GM19463 (cell line): ENCODE measurements at regions not wholly inside any gene's neighbourhood (a gene's known extent, or its start where the extent isn't known, plus 50 kb on each side); places are given as distances from the start of the nearest gene placed in this dataset.
A peak's percentile ranks its signal among the peaks of the same experiment; 100 is the strongest.

ENCODE experiments used
- ATAC-seq: cut with Tn5 transposase; IDR thresholded peaks from one replicate; pipeline ENCODE4 v1.9.1; 2021; ENCODE audit warnings: mild to moderate bottlenecking, moderate library complexity; ENCODE audit not compliant: unreplicated experiment

DNA sequence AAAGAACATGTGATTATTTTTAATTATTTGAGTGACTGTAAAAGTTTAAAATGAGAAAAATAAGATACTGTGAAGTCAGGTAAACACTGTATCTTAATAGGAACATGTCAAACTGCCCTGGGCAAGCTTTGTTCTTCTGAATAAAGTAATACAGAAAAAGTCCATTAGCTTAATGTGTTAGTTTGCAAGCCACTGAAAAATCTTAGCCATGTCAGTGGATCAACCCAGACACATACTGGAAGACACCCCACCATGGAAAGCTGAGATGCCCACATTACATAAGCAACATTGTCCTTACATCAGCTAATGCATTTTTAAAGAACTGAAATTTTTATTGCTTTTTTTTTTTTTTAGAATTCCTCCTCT lies 155.2 kb downstream of the BBOX1 start:
- ATAC-seq: no peak

DNA sequence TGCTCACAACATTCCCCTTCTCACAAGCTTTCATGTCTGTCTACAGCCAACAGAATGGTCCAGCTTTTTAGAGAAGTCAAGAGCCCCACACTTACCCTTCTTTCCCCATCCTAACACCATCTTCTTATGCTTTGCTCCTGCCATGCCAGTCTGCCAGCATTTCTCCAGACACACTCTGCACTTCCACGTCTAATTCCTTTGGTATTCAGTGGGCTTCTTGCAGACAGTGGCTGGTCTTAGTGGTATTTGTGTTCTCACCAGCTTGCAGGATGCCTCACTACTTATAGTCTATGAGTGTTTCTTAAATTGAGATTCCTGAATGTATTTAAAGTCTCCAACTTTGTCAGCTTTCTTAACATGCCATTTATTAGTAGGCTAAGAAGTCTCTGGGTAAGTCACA lies 154.4 kb downstream of the BBOX1 start:
- ATAC-seq: no peak

DNA sequence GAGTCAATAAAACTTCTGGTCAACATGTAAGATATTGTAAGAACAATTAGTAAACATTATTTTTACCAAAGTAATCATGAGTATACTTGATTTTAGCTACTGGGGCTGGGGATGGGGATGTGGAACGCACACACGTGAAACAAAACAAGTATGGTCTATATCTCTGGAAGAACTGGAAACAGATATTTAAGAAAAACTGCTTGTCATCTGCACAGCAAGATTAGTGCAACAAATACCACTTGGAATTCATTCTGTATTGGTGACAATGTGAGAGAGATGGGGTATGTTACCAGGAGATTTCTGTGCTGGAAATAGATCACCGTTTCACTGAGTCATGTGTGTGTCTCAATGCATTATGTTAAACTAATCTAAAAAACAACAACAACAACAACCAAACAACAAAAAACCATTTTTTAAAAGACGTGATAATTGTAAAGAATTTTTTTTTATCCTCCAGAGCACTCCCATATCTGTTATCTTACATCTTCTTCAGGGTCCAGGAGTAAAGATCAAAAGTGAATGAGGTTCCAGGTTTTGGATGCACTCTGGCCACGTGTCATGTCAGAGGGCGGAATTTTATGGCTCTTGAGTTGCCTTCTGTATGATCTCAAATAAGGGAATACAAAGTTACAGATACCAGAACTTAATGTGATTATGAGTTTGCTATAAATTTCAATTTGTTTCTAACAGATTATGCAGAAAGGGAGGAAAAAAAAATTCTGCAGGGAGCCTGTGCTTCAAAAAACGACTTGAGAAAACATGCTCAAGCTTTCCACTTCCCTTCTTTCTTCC lies 153.0 kb downstream of the BBOX1 start:
- ATAC-seq: no peak

DNA sequence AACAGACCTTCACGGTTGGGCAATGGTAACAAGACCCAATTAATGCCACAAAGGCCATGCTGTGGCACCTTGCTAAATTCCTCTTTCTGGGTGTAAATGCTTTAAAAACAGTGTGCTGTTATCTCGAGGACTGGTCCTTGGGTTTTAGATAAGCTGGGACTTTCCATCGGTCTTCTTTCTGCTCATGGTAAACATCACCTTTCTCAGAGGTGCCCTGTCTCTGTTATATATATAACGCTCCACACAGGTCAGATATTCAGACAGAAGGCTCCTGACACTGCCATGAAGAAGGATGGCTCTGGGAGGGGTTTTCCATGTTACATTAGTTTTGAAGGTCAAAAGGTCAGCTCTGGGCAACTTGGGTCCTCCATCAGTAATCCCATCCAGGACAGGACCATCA lies 151.6 kb downstream of the BBOX1 start:
- no peak for ATAC-seq

DNA sequence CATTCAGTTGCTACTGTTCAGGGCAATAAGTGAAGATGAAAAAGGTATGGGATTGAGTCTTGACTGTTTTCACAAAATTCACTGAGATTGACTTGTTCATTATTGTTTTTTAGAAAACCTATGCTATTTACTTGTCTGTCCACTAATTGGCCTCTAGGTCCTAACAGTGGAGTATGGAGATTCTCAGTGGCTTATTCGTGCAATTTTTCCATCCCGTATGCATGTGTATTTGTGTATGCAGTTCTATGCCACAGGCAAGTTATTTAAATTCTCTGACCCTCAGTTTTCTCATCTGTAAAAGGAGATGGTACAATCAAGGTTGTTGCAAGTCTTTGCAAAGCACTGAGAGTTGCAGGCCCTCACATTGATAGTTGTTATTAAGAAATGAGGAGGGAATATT lies 151.0 kb downstream of the BBOX1 start:
- ATAC-seq: no peak

DNA sequence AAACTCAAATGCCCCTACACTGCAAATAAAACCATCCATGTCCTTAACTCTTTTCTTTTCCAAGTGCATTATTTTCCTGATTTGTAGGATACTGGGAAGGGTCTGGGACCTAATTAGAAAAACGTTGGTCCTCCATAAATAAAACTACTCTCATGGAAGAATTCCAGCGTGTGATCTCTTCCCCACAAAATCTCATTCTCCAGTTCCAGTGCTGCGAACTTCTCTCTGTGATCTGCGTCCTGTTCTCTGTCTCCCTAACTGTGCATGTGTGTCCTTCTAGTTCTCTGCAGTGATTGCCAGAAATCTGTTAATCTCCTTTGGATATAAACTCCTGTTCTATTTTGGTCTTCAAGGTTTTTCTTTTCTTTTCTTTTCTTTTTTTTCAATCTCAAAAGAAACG lies 148.1 kb downstream of the BBOX1 start:
- no peak for ATAC-seq

DNA sequence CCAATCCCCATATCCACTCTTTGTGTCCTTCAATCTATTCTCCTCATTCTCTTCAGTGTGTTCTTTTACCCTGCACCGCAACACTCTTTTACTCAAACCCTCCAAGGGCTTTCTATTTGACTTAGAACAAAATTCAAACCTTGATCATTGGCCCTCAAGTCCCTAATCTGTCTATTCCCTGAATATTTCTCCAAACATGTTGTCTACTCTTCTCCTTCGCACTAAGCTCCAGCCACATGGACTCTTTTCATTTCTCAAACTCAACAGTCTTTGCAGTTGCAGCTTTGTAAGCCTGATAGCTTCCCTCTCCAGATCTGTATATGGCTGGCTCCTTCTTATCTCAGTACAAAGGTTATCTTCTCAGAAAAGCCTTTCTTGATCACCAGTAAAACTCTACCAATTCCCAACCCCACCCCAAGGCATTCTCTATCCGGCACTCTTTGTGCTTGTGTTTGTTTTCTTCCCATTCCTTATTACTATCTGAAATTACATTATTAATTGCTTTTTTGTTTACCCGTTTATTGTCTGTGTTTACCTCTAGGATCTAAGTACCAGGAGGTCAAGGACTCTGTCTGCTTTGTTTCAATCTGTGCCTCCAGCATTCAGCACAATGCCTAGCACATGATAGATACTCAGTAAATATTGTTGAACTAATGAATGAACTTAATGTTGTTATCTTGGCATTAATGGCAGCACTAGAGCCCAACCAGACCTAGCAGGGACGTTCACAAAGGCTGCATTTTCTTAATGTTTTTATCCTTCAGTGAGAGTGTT lies 147.4 kb downstream of the BBOX1 start:
- ATAC-seq: no peak

DNA sequence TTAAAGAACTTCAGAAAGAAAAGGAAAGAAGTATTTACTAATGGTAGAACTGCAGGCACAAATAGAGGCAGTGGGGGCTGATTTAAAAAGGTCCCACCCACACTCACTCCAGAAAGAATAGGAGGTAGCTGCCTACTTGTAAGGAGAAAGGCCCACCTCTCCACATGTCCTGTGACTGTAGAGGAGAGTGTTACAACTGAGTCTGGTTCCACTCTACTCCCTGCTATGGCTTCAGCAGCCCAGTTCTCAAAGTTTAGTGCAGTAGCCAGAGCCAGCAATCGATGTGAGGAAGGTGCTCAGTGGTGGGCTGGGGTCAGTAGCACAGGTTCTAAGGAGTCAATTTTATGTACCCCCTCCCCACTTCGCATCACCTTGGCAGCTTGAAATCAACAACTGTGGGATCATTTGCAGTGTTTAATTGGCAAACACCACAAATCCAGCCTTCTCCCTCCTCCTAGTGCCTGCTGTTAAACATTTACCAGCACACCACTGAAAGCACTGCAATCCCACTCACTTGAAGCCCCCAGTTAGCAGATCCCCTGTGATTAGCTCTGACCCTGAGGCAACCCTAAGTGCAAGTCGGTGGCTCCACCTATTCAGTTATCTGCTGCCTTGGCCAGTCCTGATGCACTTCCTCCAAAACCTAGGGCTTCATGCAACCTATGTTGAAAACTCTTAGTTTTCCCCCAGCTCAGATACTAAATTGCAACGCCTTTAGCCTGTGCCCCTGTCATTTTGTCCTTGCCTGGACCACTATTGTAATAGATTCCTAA lies 146.6 kb downstream of the BBOX1 start:
- no peak for ATAC-seq

DNA sequence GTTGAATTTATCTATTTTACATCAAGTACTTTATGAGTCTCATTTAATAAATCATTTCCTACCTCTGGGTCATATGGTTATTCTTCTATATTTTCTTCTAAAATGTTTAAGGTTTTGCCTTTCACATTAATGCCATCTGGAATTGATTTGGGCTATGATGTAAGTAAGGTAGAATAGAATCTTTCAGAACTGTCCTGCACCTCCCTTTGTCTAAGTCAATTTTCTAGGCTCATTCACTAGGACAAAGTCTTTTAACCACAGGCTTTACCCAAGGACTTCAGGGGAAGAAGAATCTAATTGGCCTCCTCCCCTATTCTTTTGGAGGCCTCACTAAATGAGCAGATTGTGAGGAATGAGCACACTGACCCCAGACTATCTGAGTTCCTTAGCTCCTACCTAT lies 146.0 kb downstream of the BBOX1 start:
- no peak for ATAC-seq

DNA sequence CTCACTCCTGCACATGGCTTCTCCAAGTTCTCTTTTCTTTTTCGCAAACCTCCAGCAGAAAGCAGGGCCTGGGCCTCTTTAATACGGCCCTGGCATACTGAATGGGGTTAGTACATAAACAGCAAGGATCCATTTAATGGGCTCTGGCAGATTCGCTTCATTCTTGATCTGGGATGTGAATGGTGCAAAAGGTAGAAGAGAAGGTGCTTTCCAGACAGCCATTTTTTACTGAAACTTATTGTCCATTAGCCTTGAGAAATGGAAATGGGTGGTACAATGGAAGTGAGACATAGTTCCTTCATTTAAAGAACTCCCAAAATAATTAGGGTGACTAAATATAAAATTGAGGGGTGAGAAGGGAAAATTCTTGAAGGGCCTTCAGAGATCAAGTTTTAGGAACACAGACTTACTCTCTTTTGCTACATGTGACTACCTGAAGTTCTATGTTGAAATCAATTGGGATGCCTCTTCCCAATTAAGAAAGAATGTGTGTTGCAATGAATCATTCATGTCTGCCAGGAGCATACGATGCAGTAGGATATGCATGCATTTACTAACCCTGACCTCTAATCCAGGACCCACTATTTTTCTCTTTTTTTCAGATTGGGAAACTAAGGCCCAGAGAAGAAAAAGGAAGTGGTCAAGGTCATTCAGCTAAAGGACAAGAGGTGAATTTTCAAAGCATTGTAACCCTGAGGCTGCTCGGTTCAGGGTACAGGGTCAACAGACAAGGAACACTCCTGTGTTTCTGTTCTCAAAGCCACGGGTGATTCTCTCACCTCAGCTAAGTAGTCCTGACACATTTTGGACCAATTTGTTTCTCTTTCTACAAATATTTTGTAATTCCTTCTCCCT lies 144.1 kb downstream of the BBOX1 start:
- peak; percentile 20 for ATAC-seq

DNA sequence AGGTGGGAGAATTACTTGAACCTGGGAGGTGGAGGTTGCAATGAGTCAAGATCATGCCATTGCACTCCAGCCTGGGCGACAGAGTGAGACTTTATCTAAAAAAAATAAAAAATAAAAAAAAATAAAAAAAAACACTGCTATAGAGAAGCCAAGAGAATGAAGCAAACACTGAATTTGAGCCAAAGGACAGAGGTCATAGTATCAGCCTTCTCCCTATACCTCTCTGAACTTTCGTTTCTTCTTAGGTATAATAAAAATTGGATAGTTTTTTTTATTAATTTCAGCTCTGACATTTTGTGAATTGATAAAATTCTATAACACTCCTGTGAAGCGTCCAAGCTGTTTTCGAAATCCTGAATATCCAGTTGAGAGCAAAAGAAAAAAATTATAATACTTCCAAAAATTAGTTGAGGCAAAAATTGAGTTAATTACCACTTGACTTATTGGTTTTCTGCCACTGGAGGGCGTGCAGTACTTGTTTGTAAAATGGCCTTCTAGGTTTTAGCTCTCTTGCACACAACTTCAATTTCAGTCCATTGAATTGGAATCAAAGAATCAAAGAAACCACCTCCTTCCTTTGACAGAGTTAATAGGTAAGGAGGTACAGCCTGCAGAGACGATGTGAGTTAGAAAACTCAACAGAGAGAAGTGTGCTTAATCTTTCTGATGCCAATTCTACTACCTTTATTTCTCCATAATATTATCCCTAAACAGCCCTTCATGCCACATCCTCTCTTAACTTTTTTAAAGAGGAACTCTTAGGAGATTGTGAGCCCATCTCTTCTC lies 143.2 kb downstream of the BBOX1 start:
- ATAC-seq: peak; percentile 68

DNA sequence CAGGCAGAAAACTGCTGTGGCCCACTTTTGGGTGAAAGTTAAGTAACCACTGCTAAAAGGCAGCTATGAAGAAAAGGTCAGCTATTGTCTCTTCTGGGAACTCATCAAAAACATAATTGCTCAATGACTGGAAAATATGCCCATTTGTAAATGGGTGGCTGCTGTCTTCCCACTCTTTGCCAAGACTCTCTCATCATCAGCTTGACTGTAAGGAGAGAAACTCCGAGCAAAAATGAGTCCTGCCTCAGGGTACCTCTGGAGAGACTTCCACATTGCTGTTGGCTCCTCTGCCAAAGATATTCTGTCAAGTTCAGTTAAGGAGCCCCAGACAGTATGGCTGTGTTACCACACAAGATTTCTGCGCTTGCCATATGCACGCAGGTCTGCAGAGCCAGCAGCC lies 138.7 kb downstream of the BBOX1 start:
- ATAC-seq: no peak

DNA sequence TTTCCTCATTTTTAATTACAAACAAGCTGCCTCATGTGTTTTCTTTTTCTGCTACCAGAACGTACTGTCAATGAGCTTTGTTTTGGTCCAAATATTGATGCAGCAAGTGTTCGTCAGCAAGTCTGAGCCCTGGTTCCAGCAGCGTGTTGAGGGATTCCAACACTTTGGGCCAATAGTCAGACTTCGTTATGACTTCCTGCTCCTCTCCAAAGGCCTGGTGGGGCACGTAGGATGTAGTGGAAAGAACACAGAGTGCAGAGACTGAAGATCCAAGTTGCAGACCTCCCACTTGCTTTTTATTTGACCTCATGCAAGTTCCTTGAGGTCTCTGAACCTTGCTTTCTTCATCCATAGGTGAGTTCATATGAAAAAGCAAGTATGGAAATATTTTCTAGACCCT lies 138.2 kb downstream of the BBOX1 start:
- no peak for ATAC-seq
